DMS79 treated with DMSO at 0.1 percent for 48 hours (cell line): ENCODE measurements at regions not wholly inside any gene's neighbourhood (a gene's known extent, or its start where the extent isn't known, plus 50 kb on each side); places are given as distances from the start of the nearest gene placed in this dataset.

ENCODE experiments used
- DNase-seq: peaks from one replicate; lab custom pipeline; 2025; lab: John Stamatoyannopoulos, UW

- no peak for DNase-seq
Observed at GRCh38 chr5:61737301-61737963, 405.4 kb downstream of the ZSWIM6 start.

- DNase-seq = no peak
Observed at GRCh38 chr5:61737964-61738340, 405.9 kb downstream of the ZSWIM6 start.

- DNase-seq = no peak
Observed at GRCh38 chr5:61738446-61738845, 406.4 kb downstream of the ZSWIM6 start.

GRCh38 chr5:61744690-61745619 is 412.9 kb downstream of the ZSWIM6 start:
- no peak for DNase-seq

- no peak for DNase-seq
Observed at GRCh38 chr5:61746831-61747575, 414.9 kb downstream of the ZSWIM6 start.

- DNase-seq = no peak
Observed at GRCh38 chr5:61748121-61748520, 416.1 kb downstream of the ZSWIM6 start.

GRCh38 chr5:61748651-61749050 is 416.6 kb downstream of the ZSWIM6 start:
- no peak for DNase-seq

GRCh38 chr5:61752588-61752987 is 420.5 kb downstream of the ZSWIM6 start:
- no peak for DNase-seq

GRCh38 chr5:61754792-61755191 is 422.7 kb downstream of the ZSWIM6 start:
- DNase-seq = no peak

GRCh38 chr5:61755726-61756222 is 423.7 kb downstream of the ZSWIM6 start:
- DNase-seq = no peak

GRCh38 chr5:61758711-61759110 is 426.7 kb downstream of the ZSWIM6 start:
- DNase-seq = no peak

- no peak for DNase-seq
Observed at GRCh38 chr5:61765471-61765870, 433.4 kb downstream of the ZSWIM6 start.

GRCh38 chr5:61766141-61766540 is 434.1 kb downstream of the ZSWIM6 start:
- DNase-seq = no peak

- peak; percentile 44 for DNase-seq
Observed at GRCh38 chr5:61767231-61768080, 435.4 kb downstream of the ZSWIM6 start.

GRCh38 chr5:61768692-61769281 is 436.7 kb downstream of the ZSWIM6 start:
- no peak for DNase-seq

- DNase-seq = no peak
Observed at GRCh38 chr5:61771062-61771461, 439.0 kb downstream of the ZSWIM6 start.

- no peak for DNase-seq
Observed at GRCh38 chr5:61771808-61772207, 439.8 kb downstream of the ZSWIM6 start.

GRCh38 chr5:61775901-61776300 is 443.8 kb downstream of the ZSWIM6 start:
- no peak for DNase-seq

GRCh38 chr5:61777292-61777691 is 445.2 kb downstream of the ZSWIM6 start:
- DNase-seq = no peak

GRCh38 chr5:61779743-61780142 is 447.7 kb downstream of the ZSWIM6 start:
- no peak for DNase-seq

GRCh38 chr5:61783481-61783880 is 451.4 kb downstream of the ZSWIM6 start:
- no peak for DNase-seq
